22Rv1 (cell line): ENCODE measurements at regions not wholly inside any gene's neighbourhood (a gene's known extent, or its start where the extent isn't known, plus 50 kb on each side); places are given as distances from the start of the nearest gene placed in this dataset.

Experiments
- ZFX ChIP-seq: fragments of 450-650 bp; IDR thresholded peaks from 2 replicates; pipeline ENCODE4 v1.6.1; 2017; ENCODE audit warnings: antibody characterized with exemption, borderline replicate concordance
- TF ChIP-seq, protein P1 (sequence below): fragments of 450-650 bp; IDR thresholded peaks from 2 replicates; pipeline ENCODE4 v1.5.1; 2017; ENCODE audit warnings: mild to moderate bottlenecking

DNA sequence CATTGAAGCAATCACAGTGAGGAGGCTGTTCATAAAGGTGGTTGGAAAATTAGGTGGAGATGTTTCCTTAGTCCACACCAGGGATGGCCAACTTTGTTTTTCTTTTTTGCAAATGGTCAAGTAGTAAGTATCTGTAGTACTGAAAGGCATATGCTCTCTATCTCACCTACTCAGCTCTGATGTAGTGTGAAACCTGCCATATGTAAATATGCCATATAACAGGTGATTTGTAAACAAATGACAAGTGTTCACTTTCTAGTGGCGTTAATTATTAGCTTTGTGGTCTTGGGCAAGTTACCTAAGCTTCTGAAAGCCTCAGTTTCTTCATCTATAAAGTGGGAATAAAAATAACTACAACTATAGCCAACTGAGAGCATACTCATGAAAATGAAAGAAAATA lies 421.4 kb upstream of the LCORL start:
- TF ChIP-seq, protein P1, sequence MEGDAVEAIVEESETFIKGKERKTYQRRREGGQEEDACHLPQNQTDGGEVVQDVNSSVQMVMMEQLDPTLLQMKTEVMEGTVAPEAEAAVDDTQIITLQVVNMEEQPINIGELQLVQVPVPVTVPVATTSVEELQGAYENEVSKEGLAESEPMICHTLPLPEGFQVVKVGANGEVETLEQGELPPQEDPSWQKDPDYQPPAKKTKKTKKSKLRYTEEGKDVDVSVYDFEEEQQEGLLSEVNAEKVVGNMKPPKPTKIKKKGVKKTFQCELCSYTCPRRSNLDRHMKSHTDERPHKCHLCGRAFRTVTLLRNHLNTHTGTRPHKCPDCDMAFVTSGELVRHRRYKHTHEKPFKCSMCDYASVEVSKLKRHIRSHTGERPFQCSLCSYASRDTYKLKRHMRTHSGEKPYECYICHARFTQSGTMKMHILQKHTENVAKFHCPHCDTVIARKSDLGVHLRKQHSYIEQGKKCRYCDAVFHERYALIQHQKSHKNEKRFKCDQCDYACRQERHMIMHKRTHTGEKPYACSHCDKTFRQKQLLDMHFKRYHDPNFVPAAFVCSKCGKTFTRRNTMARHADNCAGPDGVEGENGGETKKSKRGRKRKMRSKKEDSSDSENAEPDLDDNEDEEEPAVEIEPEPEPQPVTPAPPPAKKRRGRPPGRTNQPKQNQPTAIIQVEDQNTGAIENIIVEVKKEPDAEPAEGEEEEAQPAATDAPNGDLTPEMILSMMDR: no peak
- TF ChIP-seq ZFX: no peak
